ENCODE measurements at regions not wholly inside any gene's neighbourhood (a gene's known extent, or its start where the extent isn't known, plus 50 kb on each side); places are given as distances from the start of the nearest gene placed in this dataset.

- TF ChIP-seq POLR2AphosphoS5 (IDR thresholded peaks at IDR 0.05; ENCODE audit: insufficient read depth in 1 of 2, low read depth in 1 of 2) (no peak), CTCF (IDR thresholded peaks at IDR 0.05) (no peak), POLR2A (IDR thresholded peaks at IDR 0.05) (no peak)
Observed at GRCh38 chr19:31664096-31664495, 314.9 kb upstream of the TSHZ3 start.
